Fibroblast of skin of scalp (primary cell): ENCODE measurements at regions not wholly inside any gene's neighbourhood (a gene's known extent, or its start where the extent isn't known, plus 50 kb on each side); places are given as distances from the start of the nearest gene placed in this dataset.

ENCODE experiments used
- DNase-seq: peaks from one replicate; pipeline ENCODE4 v3.0.0-alpha.2; 2013

- DNase-seq: no peak
These were observed 1209.3 kb downstream of the BRD1 start for GRCh38 chr22:48618326-48618725.

- no peak for DNase-seq
These were observed 1211.0 kb downstream of the BRD1 start for GRCh38 chr22:48616656-48617055.

GRCh38 chr22:48615171-48616008, 1212.3 kb downstream of the BRD1 start:
- no peak for DNase-seq

- no peak for DNase-seq
These were observed 1214.0 kb downstream of the BRD1 start for GRCh38 chr22:48613566-48614200.

GRCh38 chr22:48612077-48612995, 1215.3 kb downstream of the BRD1 start:
- no peak for DNase-seq

GRCh38 chr22:48609279-48609865, 1218.3 kb downstream of the BRD1 start:
- DNase-seq: no peak

GRCh38 chr22:48607901-48608662, 1219.6 kb downstream of the BRD1 start:
- peak; percentile 62 for DNase-seq

GRCh38 chr22:48606684-48607307, 1220.9 kb downstream of the BRD1 start:
- DNase-seq: no peak

GRCh38 chr22:48605856-48606481, 1221.7 kb downstream of the BRD1 start:
- DNase-seq: peak; percentile 21

- no peak for DNase-seq
These were observed 1222.5 kb downstream of the BRD1 start for GRCh38 chr22:48605125-48605524.

- no peak for DNase-seq
These were observed 1223.9 kb downstream of the BRD1 start for GRCh38 chr22:48603621-48604320.

- no peak for DNase-seq
These were observed 1224.7 kb downstream of the BRD1 start for GRCh38 chr22:48602805-48603518.

GRCh38 chr22:48600681-48601080, 1227.0 kb downstream of the BRD1 start:
- no peak for DNase-seq

- DNase-seq: no peak
These were observed 1227.5 kb downstream of the BRD1 start for GRCh38 chr22:48600171-48600570.

GRCh38 chr22:48599346-48599745, 1228.3 kb downstream of the BRD1 start:
- DNase-seq: no peak

- DNase-seq: no peak
These were observed 1231.4 kb downstream of the BRD1 start for GRCh38 chr22:48596111-48596850.

- no peak for DNase-seq
These were observed 1232.2 kb downstream of the BRD1 start for GRCh38 chr22:48595511-48595905.

GRCh38 chr22:48594757-48595510, 1232.7 kb downstream of the BRD1 start:
- DNase-seq: no peak
